HG02588 (cell line): ENCODE measurements at regions not wholly inside any gene's neighbourhood (a gene's known extent, or its start where the extent isn't known, plus 50 kb on each side); places are given as distances from the start of the nearest gene placed in this dataset.
"Not testable (repeated sequence)": the region's sequence is repeated elsewhere in the genome, so short reads cannot be mapped to it uniquely, and the experiment has no call there.

Experiments
- ATAC-seq: cut with Tn5 transposase; IDR thresholded peaks from one replicate; pipeline ENCODE4 v1.9.1; 2021; ENCODE audit warnings: mild to moderate bottlenecking, moderate library complexity; ENCODE audit not compliant: unreplicated experiment

DNA sequence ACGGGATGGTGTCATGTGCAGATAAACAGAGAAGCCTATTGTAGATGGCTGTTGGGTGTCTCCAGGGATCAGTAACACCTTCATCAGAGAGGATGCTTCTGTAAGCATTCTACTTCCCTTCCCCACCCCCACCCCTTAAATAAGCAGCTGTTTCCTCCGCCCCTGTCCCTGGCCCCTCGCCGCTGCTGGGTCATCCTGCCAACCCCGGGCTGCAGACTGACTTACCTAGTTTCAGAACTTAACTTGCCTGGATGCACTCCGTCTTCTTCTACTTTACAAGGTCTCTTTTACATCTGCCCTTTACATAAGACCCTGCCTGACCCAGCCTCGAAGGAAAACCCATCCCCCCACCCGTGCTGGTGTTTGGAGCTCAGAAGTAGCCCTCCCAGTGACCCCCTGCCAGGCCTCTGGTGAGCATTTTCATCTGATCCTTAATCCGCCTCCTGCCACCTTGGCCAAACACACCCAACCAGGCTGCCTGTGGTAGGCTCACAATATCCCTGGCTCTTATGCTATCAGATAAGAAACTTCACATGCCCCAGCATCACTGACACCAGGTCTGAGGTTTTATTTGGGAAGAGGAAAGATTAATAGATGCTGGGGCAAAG lies 103.0 kb upstream of the HES1 start:
- ATAC-seq = no peak

DNA sequence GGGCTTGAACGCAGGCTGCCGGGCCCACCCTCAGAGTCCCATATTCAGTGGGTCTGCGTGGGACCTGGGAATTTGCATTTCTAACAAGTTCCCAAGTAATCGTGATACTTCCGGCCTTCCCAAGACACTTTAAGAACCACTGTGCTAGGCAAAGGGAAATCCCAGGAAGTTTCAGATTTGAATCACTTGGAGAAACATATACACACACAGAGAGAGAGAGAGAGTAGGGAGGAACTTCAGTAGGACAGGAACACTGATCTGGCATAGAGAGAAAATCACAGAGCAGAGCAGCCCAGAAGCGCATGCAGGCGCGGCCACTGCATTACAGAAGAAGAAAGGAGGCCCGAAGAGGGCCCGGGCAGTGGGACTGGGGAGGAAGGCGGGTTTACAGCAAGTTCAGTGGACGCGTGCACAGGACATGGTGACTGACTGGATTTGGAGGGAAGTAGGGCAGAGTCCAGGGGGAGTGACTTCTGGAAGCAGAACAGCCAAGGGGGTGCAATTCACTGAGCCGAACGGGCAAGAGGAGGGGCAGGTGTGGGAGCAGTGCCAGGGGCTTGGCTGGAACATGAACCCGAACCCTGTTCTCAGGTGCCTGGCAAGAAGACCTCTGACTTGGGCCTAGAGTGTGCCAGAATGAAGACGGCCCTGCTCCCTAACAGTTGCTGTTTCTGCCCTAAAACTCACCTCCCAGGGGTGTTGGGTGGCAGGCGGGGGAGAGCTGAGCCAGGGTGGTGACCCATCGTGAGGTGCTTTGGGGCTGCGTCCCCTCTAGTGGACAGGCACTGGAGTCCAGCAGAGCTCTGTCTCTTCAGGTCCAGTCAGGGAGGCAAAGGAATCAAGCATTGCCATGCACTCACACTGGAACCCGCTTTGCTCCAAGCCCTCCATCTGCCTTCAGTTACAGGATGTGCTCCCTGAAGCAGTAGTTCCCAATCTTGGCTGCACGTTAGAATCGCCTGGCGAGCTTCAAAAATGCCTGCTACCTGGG lies 101.3 kb upstream of the HES1 start:
- no peak for ATAC-seq

DNA sequence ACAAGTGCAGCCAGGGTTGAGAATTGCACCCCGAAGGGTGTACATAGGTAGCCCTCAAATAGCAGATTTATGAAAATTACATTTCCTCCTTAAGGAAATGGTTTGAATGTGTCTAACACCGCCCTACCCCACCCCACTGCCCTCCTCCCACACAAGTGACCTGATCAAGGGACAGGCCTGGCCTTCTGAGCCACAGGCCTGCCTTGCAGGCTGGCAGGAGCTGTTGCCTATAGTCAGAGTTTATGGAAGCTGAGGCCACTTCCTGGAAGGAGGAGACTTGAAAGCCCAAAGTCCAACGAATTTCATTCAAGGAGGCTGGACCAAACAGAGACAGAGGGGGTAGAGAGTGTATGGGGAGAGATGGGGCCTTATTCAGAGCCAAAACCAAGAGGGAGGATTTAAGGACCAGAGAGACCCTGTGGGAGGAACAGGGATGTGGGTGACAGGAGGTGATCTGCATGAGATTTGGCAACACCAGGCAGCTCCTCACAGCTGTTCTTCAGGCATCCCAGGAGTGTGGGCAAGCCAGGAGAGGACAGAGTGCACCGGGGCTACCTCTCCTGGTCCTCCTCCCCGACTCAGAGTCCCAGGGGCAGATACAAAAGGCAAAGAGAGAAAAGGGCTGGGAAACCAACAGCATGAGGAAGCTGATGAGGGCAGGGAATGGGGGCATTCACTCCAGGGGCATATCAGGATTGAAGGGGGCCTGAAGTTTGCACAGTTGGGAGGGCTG lies 100.4 kb upstream of the HES1 start:
- ATAC-seq = no peak

DNA sequence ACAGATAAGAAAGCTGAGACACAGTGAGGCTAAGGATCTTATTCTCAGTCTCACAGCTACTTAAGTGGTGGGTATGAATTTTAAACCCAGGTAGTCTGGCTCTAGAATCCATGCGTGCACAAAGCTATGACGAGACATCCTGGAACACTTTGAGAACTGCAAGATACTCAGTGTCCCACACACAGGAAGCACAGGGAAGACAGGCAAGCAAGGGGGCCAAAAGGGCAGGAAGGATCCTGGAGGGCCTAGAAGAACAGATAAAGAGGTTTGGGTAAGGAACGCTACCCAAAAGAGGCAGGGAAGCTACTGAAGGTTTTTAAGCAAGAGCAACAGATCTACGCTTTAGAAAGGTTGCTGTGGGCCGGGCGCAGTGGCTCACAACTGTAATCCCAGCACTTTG lies 99.1 kb upstream of the HES1 start:
- no peak for ATAC-seq

DNA sequence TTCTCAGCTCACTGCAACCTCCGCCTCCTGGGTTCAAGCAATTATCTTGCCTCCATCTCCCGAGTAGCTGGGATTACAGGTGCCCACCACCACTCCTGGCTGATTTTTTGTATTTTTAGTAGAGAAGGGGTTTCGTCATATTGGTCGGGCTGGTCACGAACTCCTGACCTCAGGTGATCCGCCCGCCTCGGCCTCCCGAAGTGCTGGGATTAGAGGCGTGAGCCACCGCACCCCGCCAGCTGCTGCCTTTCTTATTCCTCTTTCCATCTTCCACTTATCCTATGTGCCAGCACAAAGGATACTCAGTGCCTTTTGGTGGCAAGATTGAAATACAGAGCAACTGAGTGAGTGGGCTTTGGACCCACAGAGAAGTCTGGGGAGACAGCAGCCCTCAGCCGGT lies 97.6 kb upstream of the HES1 start:
- not testable (repeated sequence) for ATAC-seq

DNA sequence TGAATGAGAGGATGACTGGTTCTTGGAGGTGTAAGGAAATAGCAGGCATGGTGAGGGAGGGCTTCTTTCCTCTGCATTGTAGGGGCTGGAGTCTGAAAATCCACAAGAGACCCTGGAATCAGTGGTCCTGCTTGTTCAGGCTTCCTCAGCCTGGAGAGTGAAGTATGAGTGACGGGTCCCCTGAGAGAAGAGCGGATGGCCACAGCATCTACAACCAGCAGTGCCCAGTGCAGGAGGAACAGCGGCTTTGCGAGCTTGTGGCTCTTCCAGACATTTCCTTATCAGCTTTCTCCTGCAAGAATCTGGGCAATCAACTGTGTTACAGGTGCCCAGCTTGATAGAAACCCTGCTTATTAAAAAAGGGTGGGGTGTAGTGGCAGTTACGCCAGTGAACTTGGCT lies 97.0 kb upstream of the HES1 start:
- no peak for ATAC-seq

DNA sequence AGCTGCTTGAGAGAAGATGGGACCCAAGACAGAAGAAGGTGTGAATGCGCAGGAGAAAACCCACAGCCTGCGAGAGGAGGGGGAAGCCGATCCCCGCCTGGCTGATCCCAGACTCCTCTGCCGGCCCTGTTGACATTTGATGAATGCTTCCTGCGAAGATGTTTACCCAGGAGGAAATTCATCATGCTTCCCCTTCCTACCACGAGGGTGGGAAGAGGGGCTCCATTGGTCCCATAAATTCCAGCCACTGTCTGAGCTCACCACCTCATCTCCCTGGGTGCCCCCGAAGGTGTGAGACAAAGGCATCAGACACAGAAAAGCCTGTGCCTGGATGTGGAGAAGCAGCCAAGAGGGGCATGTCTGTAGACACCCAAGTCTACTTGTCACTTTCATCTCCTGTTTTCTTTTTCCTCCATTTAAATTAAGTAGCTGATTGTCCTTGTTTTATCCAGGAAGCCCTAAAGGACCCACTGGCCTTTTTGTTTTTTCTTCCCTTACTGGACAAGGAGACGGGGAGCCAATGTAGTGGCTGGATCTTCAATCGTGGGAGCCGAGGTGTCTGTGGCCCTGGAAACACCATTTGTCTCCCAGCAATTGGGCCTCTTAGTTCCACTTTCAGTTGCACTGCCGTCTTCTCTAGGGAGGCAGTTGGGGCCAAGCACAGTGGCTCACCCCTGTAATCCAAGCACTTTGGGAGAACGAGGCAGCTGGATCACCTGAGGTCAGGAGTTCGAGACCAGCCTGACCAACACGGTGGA lies 95.3 kb upstream of the HES1 start:
- no peak for ATAC-seq

DNA sequence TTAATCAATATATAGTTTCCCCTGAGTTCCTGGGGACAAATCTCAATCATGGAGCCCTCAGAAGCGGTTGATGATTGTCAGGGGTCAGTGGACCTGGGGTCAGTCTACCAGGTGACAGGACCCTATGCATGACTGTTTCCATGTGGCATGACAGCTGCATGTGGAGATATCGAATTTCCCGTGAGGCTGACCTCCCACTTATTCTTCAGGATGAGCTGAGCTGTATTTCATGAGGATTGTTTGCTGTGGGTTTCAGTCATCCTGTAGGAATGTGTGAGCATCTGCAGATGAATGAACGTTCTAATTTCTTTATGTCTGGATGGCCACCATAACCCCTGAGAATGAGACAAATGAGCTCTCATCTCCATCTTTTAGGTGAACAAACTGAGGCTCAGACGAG lies 93.0 kb upstream of the HES1 start:
- ATAC-seq = no peak

DNA sequence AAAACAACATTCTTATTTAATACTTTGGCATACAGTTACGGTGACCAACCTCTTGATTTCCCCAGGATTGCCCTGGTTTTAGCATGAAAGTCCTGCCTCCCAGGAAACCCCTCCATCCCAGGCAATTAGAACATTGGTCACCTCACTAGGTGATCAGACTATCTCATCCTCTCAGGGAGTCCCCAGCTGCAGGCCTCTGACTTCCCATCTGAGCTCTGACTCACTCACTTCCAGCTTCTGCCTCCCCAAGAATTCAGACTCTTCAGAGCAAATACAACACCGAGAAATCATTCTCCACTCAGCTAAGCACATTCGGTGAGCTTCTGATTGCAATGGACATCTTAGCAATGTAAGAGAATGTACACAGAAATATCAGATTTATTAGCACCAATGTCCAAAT lies 92.4 kb upstream of the HES1 start:
- no peak for ATAC-seq

DNA sequence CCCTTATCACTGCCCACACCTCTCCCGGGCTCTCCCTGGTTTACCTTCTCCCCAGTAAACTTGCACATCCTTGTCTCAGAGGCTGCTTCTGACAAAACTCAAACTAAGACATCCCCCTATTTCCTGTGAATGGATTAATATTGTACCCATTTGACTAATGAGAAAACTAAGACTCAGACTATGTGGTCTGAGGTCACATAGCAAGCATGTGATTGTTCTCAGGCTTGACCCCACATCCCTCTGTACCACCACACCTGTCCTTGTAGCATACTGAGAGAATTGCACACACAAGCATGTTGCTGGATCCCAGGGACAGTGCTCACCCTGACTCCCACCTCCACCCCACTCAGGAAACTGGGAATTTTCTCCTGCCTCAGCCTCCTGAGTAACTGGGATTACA lies 90.7 kb upstream of the HES1 start:
- peak; percentile 76 for ATAC-seq

DNA sequence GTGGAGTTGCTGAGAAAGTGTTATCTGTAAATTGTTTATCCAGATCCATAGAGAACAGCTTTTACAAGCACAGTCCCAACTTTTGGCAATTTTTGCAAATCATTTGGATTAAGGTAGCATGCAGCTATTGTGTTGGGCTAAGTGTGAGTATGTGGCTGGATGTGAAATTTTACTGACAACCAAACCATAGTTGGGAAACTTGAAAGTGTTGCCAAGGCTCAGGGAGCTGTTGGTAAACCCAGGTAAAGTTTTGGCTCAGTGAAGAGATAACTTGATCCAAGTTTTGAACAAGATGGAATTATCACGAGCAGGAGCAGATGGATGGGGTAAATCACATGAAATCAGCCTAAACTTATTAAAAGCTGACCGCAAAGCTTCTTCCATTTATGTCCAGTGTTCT lies 90.0 kb upstream of the HES1 start:
- no peak for ATAC-seq

DNA sequence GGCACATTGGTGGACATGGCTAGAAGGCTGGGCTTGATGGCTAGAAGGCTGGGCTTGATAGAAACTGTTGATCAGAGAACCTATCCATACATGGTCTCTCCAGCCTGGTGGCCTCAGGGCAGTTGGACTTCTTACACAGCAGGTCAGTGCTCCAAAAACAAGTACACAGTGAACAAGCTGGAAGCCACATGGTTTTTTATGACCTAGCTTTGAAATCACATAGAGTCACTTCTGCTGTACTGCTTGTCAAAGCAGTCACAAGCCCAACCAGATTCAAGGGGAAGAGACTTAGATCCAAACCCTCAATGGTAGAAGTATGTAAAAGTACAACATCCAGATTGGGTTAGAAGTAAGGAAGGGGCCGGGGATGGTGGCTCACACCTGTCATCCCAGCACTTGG lies 89.4 kb upstream of the HES1 start:
- no peak for ATAC-seq

DNA sequence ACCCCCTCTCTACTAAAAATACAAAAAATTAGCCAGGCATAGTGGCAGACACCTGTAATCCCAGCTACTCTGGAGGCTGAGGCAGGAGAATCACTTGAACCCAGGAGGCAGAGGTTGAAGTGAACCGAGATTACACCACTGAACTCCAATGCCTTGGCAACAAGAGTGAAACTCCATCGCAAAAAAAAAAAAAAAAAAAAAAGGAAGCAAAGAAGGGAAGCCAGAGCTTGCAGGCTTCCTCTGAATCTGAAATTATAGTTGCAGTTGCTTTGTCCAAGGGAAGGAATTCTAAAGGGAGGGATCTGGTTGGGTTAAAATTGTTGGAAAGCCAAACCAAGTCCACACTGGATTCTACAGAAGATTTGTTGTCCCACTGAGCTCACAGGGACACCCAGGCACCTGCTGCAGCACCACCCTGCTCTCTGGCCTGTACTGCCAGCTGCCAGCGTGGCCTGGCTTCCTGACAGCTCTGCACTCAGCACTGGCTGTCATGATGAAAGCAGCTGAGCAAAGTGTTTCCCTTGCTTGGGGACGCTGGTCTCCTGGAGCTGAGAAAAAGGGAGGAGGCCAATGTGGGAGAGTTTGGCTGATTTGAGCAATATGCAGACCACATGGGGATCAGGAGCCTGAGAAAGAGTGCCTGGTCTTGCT lies 88.8 kb upstream of the HES1 start:
- ATAC-seq = no peak

DNA sequence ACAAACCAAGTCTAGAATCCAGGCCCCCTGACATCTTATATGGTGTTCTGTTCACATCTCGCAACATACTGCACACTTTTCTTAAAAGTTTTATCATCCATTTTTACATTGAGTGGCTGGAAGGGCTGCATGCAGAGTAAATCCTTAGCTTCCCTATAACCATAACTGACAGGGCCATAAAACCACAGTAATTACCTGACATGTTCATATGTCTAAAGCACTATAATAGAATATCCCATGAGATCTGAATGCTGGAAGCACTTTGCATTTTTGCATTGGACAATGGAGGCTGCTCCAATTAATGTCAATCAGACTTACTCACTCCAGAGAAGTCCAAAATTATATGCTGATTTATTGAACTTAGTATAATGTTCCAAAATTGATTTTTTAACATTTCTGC lies 86.6 kb upstream of the HES1 start:
- ATAC-seq = no peak

DNA sequence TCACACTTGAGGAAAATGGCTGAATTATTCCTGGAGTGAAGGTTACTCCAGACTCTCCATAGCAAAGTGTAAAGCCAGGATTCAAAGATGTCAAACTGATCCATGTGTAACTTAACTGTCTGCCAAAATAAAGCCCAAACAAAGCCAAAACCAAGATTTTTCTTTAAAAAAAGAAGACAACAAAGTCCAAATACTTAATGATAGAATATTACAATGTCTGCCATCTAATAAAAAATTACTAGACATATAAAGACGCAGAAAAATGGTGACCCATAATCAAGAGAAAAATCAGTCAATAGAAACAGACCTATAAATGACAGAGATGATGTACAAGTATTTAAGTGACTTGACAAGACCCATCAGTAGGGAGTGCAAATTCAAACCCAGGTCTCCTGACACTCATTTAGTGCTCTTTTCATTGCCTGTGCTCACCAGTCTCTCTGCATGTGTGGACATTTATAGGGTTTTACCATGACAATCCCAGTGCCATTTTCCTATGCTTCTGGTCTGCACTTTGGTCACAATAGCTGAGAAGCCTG lies 85.1 kb upstream of the HES1 start:
- ATAC-seq = no peak

DNA sequence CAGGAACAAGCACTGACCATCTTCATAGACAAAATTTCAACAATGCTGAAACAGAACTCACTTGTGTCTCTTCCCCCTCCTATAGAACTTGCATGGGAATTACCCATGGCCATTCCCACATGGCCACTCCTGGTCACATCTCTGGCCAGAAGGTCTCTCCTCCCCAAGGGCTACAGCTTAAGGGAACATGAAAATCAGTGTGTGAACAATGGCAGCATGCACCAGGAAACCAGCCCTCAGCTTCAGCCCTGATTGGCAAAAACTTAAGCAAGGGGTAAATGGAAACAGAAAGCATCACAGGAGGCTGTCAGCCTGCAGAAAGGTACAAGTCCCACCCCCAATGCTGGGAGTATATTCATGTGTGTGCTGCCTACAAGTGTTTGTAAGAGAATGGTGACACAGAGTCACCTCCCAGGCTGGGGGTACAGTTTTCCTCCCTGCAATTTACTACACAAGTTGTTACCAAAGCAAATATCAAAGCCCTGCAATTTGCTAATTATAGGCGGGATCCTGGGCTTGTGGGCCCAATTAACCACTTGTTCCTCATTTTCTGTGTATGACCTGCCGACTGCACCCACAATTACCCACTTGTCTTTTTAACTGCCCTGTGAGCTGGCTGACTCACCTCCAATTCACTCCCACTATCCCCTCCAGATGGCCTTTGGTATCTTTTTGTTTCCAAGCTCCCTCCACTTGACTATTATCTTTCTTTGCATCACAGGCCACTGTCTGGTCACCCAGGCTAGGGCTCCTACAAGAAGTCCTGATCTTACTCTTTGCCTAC lies 84.4 kb upstream of the HES1 start:
- ATAC-seq = no peak

DNA sequence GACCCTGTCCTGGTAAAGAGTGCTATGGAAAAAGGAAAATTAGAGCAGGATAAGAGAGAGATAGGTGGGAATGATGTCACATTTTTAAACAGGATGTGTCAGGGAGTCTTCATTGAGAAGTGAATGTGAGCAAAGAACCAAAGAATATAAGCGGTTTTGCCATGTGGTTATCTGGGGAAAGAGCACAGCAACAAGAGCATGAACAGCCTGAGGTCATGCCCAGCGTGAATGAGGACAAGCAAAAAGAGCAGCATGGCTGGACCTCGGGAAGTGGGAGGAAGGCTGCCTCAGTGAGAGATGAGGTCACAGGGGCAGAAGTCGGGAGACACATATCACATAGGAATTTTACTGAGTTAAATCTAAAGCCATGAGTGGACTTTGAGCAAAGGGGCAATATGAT lies 82.8 kb upstream of the HES1 start:
- no peak for ATAC-seq

DNA sequence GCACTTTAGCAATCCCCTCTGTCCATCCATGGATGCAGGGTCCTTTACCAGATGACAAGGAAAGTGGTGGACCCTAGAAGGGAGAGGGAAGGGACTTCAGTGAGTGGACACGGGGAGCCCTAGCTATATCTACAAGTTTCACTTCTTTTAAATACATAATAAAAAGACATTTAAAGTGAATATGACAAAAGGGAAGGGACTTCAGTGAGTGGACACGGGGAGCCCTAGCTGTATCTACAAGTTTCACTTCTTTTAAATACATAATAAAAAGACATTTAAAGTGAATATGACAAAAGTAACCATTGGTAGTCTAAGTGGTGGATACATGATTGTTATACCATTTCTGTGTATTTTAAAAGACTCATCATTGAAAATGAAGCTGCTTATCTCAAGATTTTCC lies 81.9 kb upstream of the HES1 start:
- no peak for ATAC-seq

DNA sequence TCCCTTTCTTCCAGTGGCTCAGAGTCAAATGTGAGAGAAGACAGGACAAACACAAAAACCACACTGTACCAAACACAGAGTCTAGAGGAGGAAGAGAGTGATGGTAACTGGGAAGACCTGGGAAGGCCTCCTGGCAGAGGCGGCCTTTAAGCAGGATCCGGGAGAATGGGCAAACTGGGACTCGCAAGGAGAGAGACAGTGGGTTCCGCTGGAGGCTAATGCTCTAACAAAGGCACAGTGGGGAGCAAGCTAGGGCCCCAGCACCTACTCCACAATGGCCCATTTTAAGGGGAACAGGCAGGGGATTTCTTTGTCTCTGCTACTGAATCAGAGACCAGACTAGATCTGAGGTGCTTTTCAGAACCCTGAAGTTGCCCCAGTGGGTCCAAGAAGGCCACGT lies 81.4 kb upstream of the HES1 start:
- ATAC-seq = no peak

DNA sequence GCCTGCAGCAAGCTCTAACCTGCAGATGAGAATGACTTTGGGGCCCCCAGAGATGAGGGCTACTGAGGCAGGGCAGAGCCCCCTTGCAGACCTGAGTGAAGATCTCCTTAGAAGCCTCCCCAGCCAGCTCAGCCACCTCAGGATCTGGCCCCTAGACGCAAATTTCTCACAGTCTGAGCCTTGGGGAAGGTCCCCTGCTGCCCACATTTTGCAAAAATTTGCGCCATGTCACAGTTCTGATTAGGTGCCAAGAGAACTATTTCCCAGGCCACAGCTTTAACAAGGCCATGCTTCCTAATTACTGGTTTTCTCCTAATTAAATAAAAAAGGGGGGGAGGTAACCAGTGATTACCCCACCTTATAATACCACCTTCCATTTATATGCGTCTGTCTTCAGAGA lies 81.0 kb upstream of the HES1 start:
- no peak for ATAC-seq
